ENCODE measurements at regions not wholly inside any gene's neighbourhood (a gene's known extent, or its start where the extent isn't known, plus 50 kb on each side); places are given as distances from the start of the nearest gene placed in this dataset.
"Not testable (repeated sequence)": the region's sequence is repeated elsewhere in the genome, so short reads cannot be mapped to it uniquely, and the experiment has no call there.

- no peak for DNase-seq (ENCODE audit: low read depth in 3 of 3)
These were observed 404.9 kb downstream of the CPS1 start for GRCh38 chr2:210961249-210961648.

GRCh38 chr2:210963386-210963785 lies 407.0 kb downstream of the CPS1 start:
- no peak for DNase-seq (ENCODE audit: low read depth in 3 of 3)

GRCh38 chr2:210964141-210964764 lies 407.9 kb downstream of the CPS1 start:
- no peak for DNase-seq (ENCODE audit: low read depth in 3 of 3)

GRCh38 chr2:210965472-210965871 lies 409.1 kb downstream of the CPS1 start:
- DNase-seq (ENCODE audit: low read depth in 3 of 3): no peak

GRCh38 chr2:210966330-210966729 lies 409.9 kb downstream of the CPS1 start:
- no peak for DNase-seq (ENCODE audit: low read depth in 3 of 3)

- no peak for DNase-seq (ENCODE audit: low read depth in 3 of 3)
These were observed 415.0 kb downstream of the CPS1 start for GRCh38 chr2:210971431-210971830.

- DNase-seq (ENCODE audit: low read depth in 3 of 3): not testable (repeated sequence)
These were observed 430.4 kb downstream of the CPS1 start for GRCh38 chr2:210986806-210987205.

- no peak for DNase-seq (ENCODE audit: low read depth in 3 of 3)
These were observed 434.7 kb downstream of the CPS1 start for GRCh38 chr2:210991107-210991506.

- DNase-seq (ENCODE audit: low read depth in 3 of 3): no peak
These were observed 437.7 kb downstream of the CPS1 start for GRCh38 chr2:210994104-210994503.

- DNase-seq (ENCODE audit: low read depth in 3 of 3): no peak
These were observed 441.0 kb downstream of the CPS1 start for GRCh38 chr2:210997373-210997772.

GRCh38 chr2:210998334-210998733 lies 441.9 kb downstream of the CPS1 start:
- DNase-seq (ENCODE audit: low read depth in 3 of 3): no peak

- no peak for DNase-seq (ENCODE audit: low read depth in 3 of 3)
These were observed 458.0 kb downstream of the CPS1 start for GRCh38 chr2:211014376-211014775.

GRCh38 chr2:211014906-211015305 lies 458.5 kb downstream of the CPS1 start:
- DNase-seq (ENCODE audit: low read depth in 3 of 3): no peak

- DNase-seq (ENCODE audit: low read depth in 3 of 3): not testable (repeated sequence)
These were observed 468.7 kb downstream of the CPS1 start for GRCh38 chr2:211025089-211025488.

GRCh38 chr2:211026109-211026508 lies 469.7 kb downstream of the CPS1 start:
- no peak for DNase-seq (ENCODE audit: low read depth in 3 of 3)

GRCh38 chr2:211027976-211028375 lies 471.6 kb downstream of the CPS1 start:
- DNase-seq (ENCODE audit: low read depth in 3 of 3): no peak

- no peak for DNase-seq (ENCODE audit: low read depth in 3 of 3)
These were observed 477.4 kb downstream of the CPS1 start for GRCh38 chr2:211033765-211034164.

GRCh38 chr2:211035548-211036185 lies 479.3 kb downstream of the CPS1 start:
- no peak for DNase-seq (ENCODE audit: low read depth in 3 of 3)

- DNase-seq (ENCODE audit: low read depth in 3 of 3): no peak
These were observed 488.6 kb downstream of the CPS1 start for GRCh38 chr2:211045025-211045424.

- DNase-seq (ENCODE audit: low read depth in 3 of 3): no peak
These were observed 493.1 kb downstream of the CPS1 start for GRCh38 chr2:211049321-211050018.

- no peak for DNase-seq (ENCODE audit: low read depth in 3 of 3)
These were observed 499.0 kb downstream of the CPS1 start for GRCh38 chr2:211055438-211055837.

GRCh38 chr2:211061612-211062296 lies 505.4 kb downstream of the CPS1 start:
- DNase-seq (ENCODE audit: low read depth in 3 of 3): no peak

- no peak for DNase-seq (ENCODE audit: low read depth in 3 of 3)
These were observed 505.9 kb downstream of the CPS1 start for GRCh38 chr2:211062297-211062612.
